GM12874 (cell line): ENCODE measurements at regions not wholly inside any gene's neighbourhood (a gene's known extent, or its start where the extent isn't known, plus 50 kb on each side); places are given as distances from the start of the nearest gene placed in this dataset.

Experiments used
- CTCF ChIP-seq: IDR thresholded peaks from 2 replicates; pipeline ENCODE4 v1.5.1; 2011; ENCODE audit warnings: low read depth, mild to moderate bottlenecking, control low read depth, low read length, moderate library complexity; ENCODE audit not compliant: insufficient read depth

GRCh38 chrX:17278961-17279360, 96.0 kb upstream of the NHS start:
- TF ChIP-seq CTCF: no peak

- TF ChIP-seq CTCF: no peak
Observed at GRCh38 chrX:17285983-17286382, 89.0 kb upstream of the NHS start.

DNA sequence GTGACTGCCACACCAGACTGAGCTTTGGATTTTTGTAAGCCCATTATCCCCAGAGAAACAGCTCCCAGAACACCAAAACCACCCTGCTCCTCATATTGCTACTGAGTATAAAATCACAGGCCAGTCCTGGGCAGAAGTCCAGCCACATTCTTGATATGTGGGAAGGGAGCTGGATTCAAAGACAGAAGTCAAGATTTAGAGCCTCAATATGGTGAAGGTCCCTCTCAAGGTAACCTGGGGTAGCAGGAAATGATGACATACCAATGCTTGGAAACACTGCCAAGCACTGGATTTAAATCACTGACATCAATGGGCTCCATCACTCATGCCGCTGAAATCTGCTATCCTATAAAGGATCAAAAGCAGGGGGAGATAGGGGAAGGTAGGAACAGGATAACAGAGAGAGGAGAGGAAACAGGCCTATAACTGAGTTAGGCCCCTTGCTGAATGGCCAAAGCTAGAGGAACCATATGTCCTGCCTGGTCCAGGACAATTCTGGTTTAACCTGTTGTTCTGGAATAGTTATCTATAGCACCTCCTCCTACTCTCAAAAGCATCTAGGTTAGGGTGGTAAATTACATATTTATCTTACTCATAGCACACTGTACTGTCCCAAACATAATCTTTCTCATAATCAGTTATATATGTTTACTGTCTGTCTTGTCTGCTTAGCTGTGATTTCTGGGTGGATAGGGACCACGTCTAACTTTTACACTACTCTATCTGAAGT, 83.7 kb upstream of the NHS start:
- no peak for TF ChIP-seq CTCF

GRCh38 chrX:17292111-17292527, 82.9 kb upstream of the NHS start:
- TF ChIP-seq CTCF: no peak

- no peak for TF ChIP-seq CTCF
Observed at GRCh38 chrX:17294561-17294960, 80.4 kb upstream of the NHS start.

DNA sequence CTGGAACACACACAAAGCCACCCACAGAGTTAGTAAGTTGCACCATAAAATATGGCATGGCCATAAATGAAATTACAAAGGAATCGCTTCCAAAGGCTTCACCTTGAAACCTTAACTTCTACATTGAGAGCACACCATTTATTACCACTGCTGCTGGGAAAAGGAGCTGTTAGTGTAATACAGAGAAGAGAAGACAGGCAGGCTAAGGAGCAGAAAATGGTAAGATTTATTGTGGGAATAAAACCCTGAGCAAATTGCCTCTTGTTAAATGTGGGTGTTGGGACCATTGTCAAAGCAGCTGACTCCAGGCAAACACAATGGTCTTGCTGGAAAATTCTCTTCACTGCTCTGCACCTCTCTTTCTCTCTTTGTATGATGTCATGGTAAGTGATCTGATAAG, 79.2 kb upstream of the NHS start:
- no peak for TF ChIP-seq CTCF

DNA sequence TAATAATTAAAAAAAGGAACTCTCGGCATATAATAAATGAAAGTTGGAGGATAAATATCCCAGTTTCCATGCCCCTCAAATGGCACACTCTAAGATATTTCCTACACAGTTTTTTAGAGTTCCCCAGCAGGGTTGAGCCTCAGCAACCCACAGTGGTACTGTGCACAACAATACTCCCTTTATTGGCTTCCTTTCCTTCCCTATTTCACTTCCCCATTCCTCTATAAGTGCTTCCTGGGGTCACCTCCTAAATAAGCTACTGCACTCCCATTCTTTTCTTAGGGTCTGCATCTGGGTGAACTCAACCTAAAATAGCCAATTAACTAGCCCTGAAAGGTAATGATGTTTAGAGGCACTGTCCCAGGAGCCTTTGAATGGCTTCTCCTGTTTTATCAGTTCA, 76.4 kb upstream of the NHS start:
- no peak for TF ChIP-seq CTCF

GRCh38 chrX:17299206-17299605, 75.8 kb upstream of the NHS start:
- no peak for TF ChIP-seq CTCF
